IPS DF 19.7 (cell line): ENCODE measurements at regions not wholly inside any gene's neighbourhood (a gene's known extent, or its start where the extent isn't known, plus 50 kb on each side); places are given as distances from the start of the nearest gene placed in this dataset.
"Not testable (repeated sequence)": the region's sequence is repeated elsewhere in the genome, so short reads cannot be mapped to it uniquely, and the experiment has no call there.

Experiments used
- DNase-seq: peaks from one replicate; pipeline ENCODE4 v3.0.0-alpha.2; 2013; ENCODE audit warnings: low read depth, low spot score

GRCh38 chr10:117601716-117602115 is 59.2 kb downstream of the EMX2 start:
- DNase-seq: no peak

GRCh38 chr10:117603081-117603480 is 60.5 kb downstream of the EMX2 start:
- DNase-seq: no peak

GRCh38 chr10:117603726-117604125 is 61.2 kb downstream of the EMX2 start:
- DNase-seq: no peak

- DNase-seq: no peak
These were observed 66.7 kb downstream of the EMX2 start for GRCh38 chr10:117609095-117609795.

- DNase-seq: no peak
These were observed 67.2 kb downstream of the EMX2 start for GRCh38 chr10:117609796-117610170.

- no peak for DNase-seq
These were observed 67.8 kb downstream of the EMX2 start for GRCh38 chr10:117610321-117610720.

GRCh38 chr10:117612113-117612512 is 69.6 kb downstream of the EMX2 start:
- DNase-seq: no peak

GRCh38 chr10:117615649-117616048 is 73.1 kb downstream of the EMX2 start:
- no peak for DNase-seq

- no peak for DNase-seq
These were observed 73.6 kb downstream of the EMX2 start for GRCh38 chr10:117616179-117616578.

- DNase-seq: no peak
These were observed 74.5 kb downstream of the EMX2 start for GRCh38 chr10:117617086-117617485.

- no peak for DNase-seq
These were observed 75.1 kb downstream of the EMX2 start for GRCh38 chr10:117617659-117618058.

- DNase-seq: no peak
These were observed 76.7 kb downstream of the EMX2 start for GRCh38 chr10:117619223-117619622.

- DNase-seq: no peak
These were observed 77.3 kb downstream of the EMX2 start for GRCh38 chr10:117619707-117620405.

GRCh38 chr10:117621196-117621595 is 78.7 kb downstream of the EMX2 start:
- no peak for DNase-seq

- no peak for DNase-seq
These were observed 79.4 kb downstream of the EMX2 start for GRCh38 chr10:117621795-117622420.

- no peak for DNase-seq
These were observed 80.1 kb downstream of the EMX2 start for GRCh38 chr10:117622471-117623184.

- DNase-seq: no peak
These were observed 83.7 kb downstream of the EMX2 start for GRCh38 chr10:117626228-117626627.

- DNase-seq: no peak
These were observed 85.0 kb downstream of the EMX2 start for GRCh38 chr10:117627561-117627960.

- not testable (repeated sequence) for DNase-seq
These were observed 87.2 kb downstream of the EMX2 start for GRCh38 chr10:117629717-117630116.

GRCh38 chr10:117631276-117632145 is 89.0 kb downstream of the EMX2 start:
- DNase-seq: no peak

- DNase-seq: no peak
These were observed 89.9 kb downstream of the EMX2 start for GRCh38 chr10:117632406-117632805.
